ENCODE measurements at regions not wholly inside any gene's neighbourhood (a gene's known extent, or its start where the extent isn't known, plus 50 kb on each side); places are given as distances from the start of the nearest gene placed in this dataset.
"Not testable (repeated sequence)": the region's sequence is repeated elsewhere in the genome, so short reads cannot be mapped to it uniquely, and the experiment has no call there.

GRCh38 chr6:157727629-157728182, 95.3 kb upstream of the SNX9 start:
- no peak for DNase-seq
- ChIA-PET CTCF (interaction anchor here (0.9 kb wide), 1 partner anchor 32 kb away, joined by 3 read pairs; no protein-coding TSS in a partner anchor), POLR2A (no interaction called here)
- no peak overlapping the region for H3K4me3 Mint-ChIP-seq
- peaks cover 2% of the 10 kb centered on the region for H3K27me3 Mint-ChIP-seq
- H3K27ac Mint-ChIP-seq, result no peak overlapping the region
- H3K36me3 Mint-ChIP-seq (ENCODE audit: low read depth), result peaks cover 4% of the 10 kb centered on the region
- H3K4me1 Mint-ChIP-seq, result no peaks in the 10 kb centered on the region
- peaks cover 8% of the 10 kb centered on the region for H3K9me3 Mint-ChIP-seq

- no peak overlapping the region for H3K4me3 Mint-ChIP-seq
- no peaks in the 10 kb centered on the region for H3K27me3 Mint-ChIP-seq
- no peak for DNase-seq
- peaks cover 4% of the 10 kb centered on the region for H3K36me3 Mint-ChIP-seq (ENCODE audit: low read depth)
- H3K27ac Mint-ChIP-seq, result no peak overlapping the region
- no peaks in the 10 kb centered on the region for H3K4me1 Mint-ChIP-seq
- POLR2A ChIA-PET, result no interaction called here
- peaks cover 8% of the 10 kb centered on the region for H3K9me3 Mint-ChIP-seq
- CTCF ChIA-PET, result interaction anchor here (0.9 kb wide), 1 partner anchor 31 kb away, joined by 3 read pairs; no protein-coding TSS in a partner anchor
These were observed 94.7 kb upstream of the SNX9 start for GRCh38 chr6:157728183-157728881.

GRCh38 chr6:157731221-157731620, 91.8 kb upstream of the SNX9 start:
- ChIA-PET CTCF (interaction anchor here (0.6 to 0.7 kb wide), 2 partner anchors 23 to 362 kb away, joined by 3 to 5 read pairs; no protein-coding TSS in a partner anchor), POLR2A (no interaction called here)
- no peak overlapping the region for H3K27ac Mint-ChIP-seq
- H3K4me1 Mint-ChIP-seq, result no peaks in the 10 kb centered on the region
- H3K4me3 Mint-ChIP-seq, result no peak overlapping the region
- H3K27me3 Mint-ChIP-seq, result peaks cover under 1% of the 10 kb centered on the region
- H3K36me3 Mint-ChIP-seq (ENCODE audit: low read depth), result no peaks in the 10 kb centered on the region
- no peak for DNase-seq
- H3K9me3 Mint-ChIP-seq, result no peaks in the 10 kb centered on the region

GRCh38 chr6:157732007-157732406, 91.0 kb upstream of the SNX9 start:
- ChIA-PET POLR2A (no interaction called here), CTCF (no interaction called here)
- DNase-seq, result no peak
- Mint-ChIP-seq H3K27me3 (peaks cover 8% of the 10 kb centered on the region), H3K4me1 (no peaks in the 10 kb centered on the region), H3K9me3 (no peaks in the 10 kb centered on the region), H3K36me3 (ENCODE audit: low read depth) (no peaks in the 10 kb centered on the region), H3K27ac (no peak overlapping the region), H3K4me3 (no peak overlapping the region)

- H3K36me3 Mint-ChIP-seq (ENCODE audit: low read depth), result peaks cover 2% of the 10 kb centered on the region
- CTCF ChIA-PET, result interaction anchor here (1.1 to 1.4 kb wide), 2 partner anchors 14 to 20 kb away, joined by 3 read pairs; no protein-coding TSS in a partner anchor
These were observed 90.5 kb upstream of the SNX9 start for GRCh38 chr6:157732416-157733161.

GRCh38 chr6:157736555-157736954, 86.5 kb upstream of the SNX9 start:
- H3K4me3 Mint-ChIP-seq; H3K27ac Mint-ChIP-seq; CTCF ChIA-PET; H3K4me1 Mint-ChIP-seq; H3K36me3 Mint-ChIP-seq (ENCODE audit: low read depth); POLR2A ChIA-PET; DNase-seq: not testable (repeated sequence)
- Mint-ChIP-seq H3K27me3 (peaks cover 26% of the 10 kb centered on the region), H3K9me3 (peaks cover 17% of the 10 kb centered on the region)

More at GRCh38 chr6:157732416-157733161, 90.5 kb upstream of the SNX9 start:
- peaks cover 3% of the 10 kb centered on the region for H3K9me3 Mint-ChIP-seq
- no peaks in the 10 kb centered on the region for H3K4me1 Mint-ChIP-seq
- DNase-seq, result no peak
- H3K27ac Mint-ChIP-seq, result no peak overlapping the region
- no peak overlapping the region for H3K4me3 Mint-ChIP-seq
- POLR2A ChIA-PET, result no interaction called here
- peaks cover 12% of the 10 kb centered on the region for H3K27me3 Mint-ChIP-seq

- DNase-seq, result no peak
- no peaks in the 10 kb centered on the region for H3K4me1 Mint-ChIP-seq
- H3K4me3 Mint-ChIP-seq, result no peak overlapping the region
- H3K9me3 Mint-ChIP-seq, result peaks cover 17% of the 10 kb centered on the region
- CTCF ChIA-PET, result interaction anchor here (0.6 to 1.0 kb wide), 3 partner anchors 14 to 131 kb away, joined by 3 read pairs; no protein-coding TSS in a partner anchor
- peaks cover 7% of the 10 kb centered on the region for H3K36me3 Mint-ChIP-seq (ENCODE audit: low read depth)
- H3K27ac Mint-ChIP-seq, result no peak overlapping the region
- peaks cover 23% of the 10 kb centered on the region for H3K27me3 Mint-ChIP-seq
- POLR2A ChIA-PET, result no interaction called here
These were observed 81.6 kb upstream of the SNX9 start for GRCh38 chr6:157741321-157741947.

GRCh38 chr6:157741948-157742556, 81.0 kb upstream of the SNX9 start:
- Mint-ChIP-seq H3K9me3 (peaks cover 17% of the 10 kb centered on the region), H3K27me3 (peaks cover 18% of the 10 kb centered on the region), H3K36me3 (ENCODE audit: low read depth) (peaks cover 7% of the 10 kb centered on the region), H3K4me1 (no peaks in the 10 kb centered on the region), H3K27ac (no peak overlapping the region), H3K4me3 (no peak overlapping the region)
- CTCF ChIA-PET, result interaction anchor here (0.6 kb wide), 1 partner anchor 131 kb away, joined by 3 read pairs; no protein-coding TSS in a partner anchor
- POLR2A ChIA-PET, result no interaction called here
- DNase-seq, result no peak

- H3K27ac Mint-ChIP-seq, result no peak overlapping the region
- H3K27me3 Mint-ChIP-seq, result peaks cover 4% of the 10 kb centered on the region
- peaks cover 3% of the 10 kb centered on the region for H3K9me3 Mint-ChIP-seq
- DNase-seq, result no peak
- H3K4me1 Mint-ChIP-seq, result peaks cover 3% of the 10 kb centered on the region
- POLR2A ChIA-PET, result no interaction called here
- no peak overlapping the region for H3K4me3 Mint-ChIP-seq
- H3K36me3 Mint-ChIP-seq (ENCODE audit: low read depth), result no peaks in the 10 kb centered on the region
- CTCF ChIA-PET, result interaction anchor here (0.7 kb wide), 1 partner anchor 46 kb away, joined by 3 read pairs; no protein-coding TSS in a partner anchor
These were observed 78.9 kb upstream of the SNX9 start for GRCh38 chr6:157744102-157744601.

GRCh38 chr6:157746897-157747296, 76.1 kb upstream of the SNX9 start:
- Mint-ChIP-seq H3K4me1 (peaks cover 3% of the 10 kb centered on the region), H3K4me3 (no peak overlapping the region), H3K36me3 (ENCODE audit: low read depth) (no peaks in the 10 kb centered on the region), H3K27ac (no peak overlapping the region), H3K27me3 (peaks cover 7% of the 10 kb centered on the region), H3K9me3 (peaks cover 2% of the 10 kb centered on the region)
- ChIA-PET CTCF (interaction anchor here (1.0 to 2.0 kb wide), 3 partner anchors 10 to 40 kb away, joined by 3 to 8 read pairs (median 3); no protein-coding TSS in a partner anchor), POLR2A (no interaction called here)
- no peak for DNase-seq

GRCh38 chr6:157747370-157747769, 75.7 kb upstream of the SNX9 start:
- Mint-ChIP-seq H3K36me3 (ENCODE audit: low read depth) (no peaks in the 10 kb centered on the region), H3K9me3 (peaks cover 2% of the 10 kb centered on the region), H3K4me3 (no peak overlapping the region), H3K27ac (no peak overlapping the region), H3K27me3 (peaks cover 7% of the 10 kb centered on the region), H3K4me1 (peaks cover 3% of the 10 kb centered on the region)
- ChIA-PET CTCF (interaction anchor here (1.0 to 2.0 kb wide), 3 partner anchors 9 to 40 kb away, joined by 3 to 8 read pairs (median 3); no protein-coding TSS in a partner anchor), POLR2A (no interaction called here)
- no peak for DNase-seq

GRCh38 chr6:157748839-157749571, 74.0 kb upstream of the SNX9 start:
- DNase-seq, result no peak
- ChIA-PET POLR2A (no interaction called here), CTCF (no interaction called here)
- Mint-ChIP-seq H3K27ac (no peak overlapping the region), H3K9me3 (peaks cover 4% of the 10 kb centered on the region), H3K27me3 (peaks cover 10% of the 10 kb centered on the region), H3K36me3 (ENCODE audit: low read depth) (no peaks in the 10 kb centered on the region), H3K4me1 (peaks cover 3% of the 10 kb centered on the region), H3K4me3 (no peak overlapping the region)

Measured in activated CD4-positive, alpha-beta T cell treated with anti-CD3 and anti-CD28 coated beads, Interleukin-2, amount 10 ng/mL, durations not matched to agents 7 days and 5 days (primary cell).